PC-3 (cell line): ENCODE measurements at regions not wholly inside any gene's neighbourhood (a gene's known extent, or its start where the extent isn't known, plus 50 kb on each side); places are given as distances from the start of the nearest gene placed in this dataset.

Source experiments
- CTCF ChIP-seq: fragments of 300-600 bp; sonication (generic); conservative IDR thresholded peaks from 2 replicates; pipeline ENCODE4 v1.5.1; 2017; ENCODE audit warnings: antibody characterized with exemption, low read depth, mild to moderate bottlenecking, low read length
- EZH2 ChIP-seq: fragments of 300-600 bp; sonication (generic); IDR thresholded peaks from one replicate; pipeline ENCODE4 v1.6.1; 2017; ENCODE audit warnings: antibody characterized with exemption, mild to moderate bottlenecking, low read length; ENCODE audit not compliant: unreplicated experiment

GRCh38 chr5:130277522-130277921, 373.3 kb downstream of the CHSY3 start:
- no peak for TF ChIP-seq CTCF
- no peak for TF ChIP-seq EZH2
